Astrocyte of the cerebellum (primary cell): ENCODE measurements at regions not wholly inside any gene's neighbourhood (a gene's known extent, or its start where the extent isn't known, plus 50 kb on each side); places are given as distances from the start of the nearest gene placed in this dataset.
A peak's percentile ranks its signal among the peaks of the same experiment; 100 is the strongest.
"Not testable (repeated sequence)": the region's sequence is repeated elsewhere in the genome, so short reads cannot be mapped to it uniquely, and the experiment has no call there.

Experiments
- DNase-seq: peaks from one replicate; pipeline ENCODE4 v3.0.0-alpha.2; 2011; ENCODE audit warnings: low read depth
- H3K4me3 ChIP-seq: 2 replicates; pipeline ENCODE4 v1.5.1; 2011; ENCODE audit warnings: mild to moderate bottlenecking, low read depth, low read length, moderate library complexity
- CTCF ChIP-seq: IDR thresholded peaks from 2 replicates; pipeline ENCODE4 v1.5.1; 2012; ENCODE audit warnings: low read length, low read depth, moderate library complexity, mild to moderate bottlenecking; ENCODE audit errors: missing control alignments
- in situ Hi-C: cut with HindIII; loops from 2 replicates; pipeline ENCODE4 v1.10.0; 2017; ENCODE audit warnings: low sequenced_read_pairs

DNA sequence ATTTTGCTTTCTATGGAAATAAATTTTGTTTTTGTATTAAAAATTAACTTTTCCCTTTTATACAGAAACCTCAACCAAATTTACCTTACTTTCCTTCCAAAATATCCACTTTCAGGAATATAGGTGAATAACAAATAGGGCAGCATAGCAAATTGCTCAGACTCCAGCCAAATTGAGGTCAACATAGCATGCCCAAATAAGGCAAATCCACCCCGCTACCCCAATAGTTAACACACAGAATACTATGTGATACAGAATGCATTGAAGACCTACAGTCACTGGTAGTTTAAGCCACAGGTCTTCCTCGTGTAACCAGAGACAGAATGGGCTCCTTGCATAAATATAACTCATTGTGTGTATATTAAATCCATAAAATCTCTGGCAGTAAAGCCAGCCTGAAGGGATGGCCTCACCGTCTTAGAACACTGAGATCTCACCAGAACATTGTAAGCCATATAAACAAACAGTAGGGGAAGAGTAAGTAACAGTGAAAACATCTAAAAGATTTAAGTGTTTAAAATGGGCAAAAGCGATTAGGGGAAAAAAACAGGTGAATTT lies 72.2 kb downstream of the PMAIP1 start:
- H3K4me3 ChIP-seq = no peak overlapping the region
- in situ Hi-C loops = no loop called here
- DNase-seq = no peak
- no peak for TF ChIP-seq CTCF

GRCh38 chr18:59971144-59971543 lies 71.3 kb downstream of the PMAIP1 start:
- DNase-seq, in situ Hi-C loops, H3K4me3 ChIP-seq: not testable (repeated sequence)

- in situ Hi-C loops, DNase-seq: not testable (repeated sequence)
- peak overlapping the region; percentile 11 for H3K4me3 ChIP-seq
These were observed 69.8 kb downstream of the PMAIP1 start for GRCh38 chr18:59969477-59970028.

GRCh38 chr18:59968583-59968982 lies 68.8 kb downstream of the PMAIP1 start:
- DNase-seq = no peak
- in situ Hi-C loops = no loop called here
- TF ChIP-seq CTCF = no peak
- H3K4me3 ChIP-seq = no peak overlapping the region

DNA sequence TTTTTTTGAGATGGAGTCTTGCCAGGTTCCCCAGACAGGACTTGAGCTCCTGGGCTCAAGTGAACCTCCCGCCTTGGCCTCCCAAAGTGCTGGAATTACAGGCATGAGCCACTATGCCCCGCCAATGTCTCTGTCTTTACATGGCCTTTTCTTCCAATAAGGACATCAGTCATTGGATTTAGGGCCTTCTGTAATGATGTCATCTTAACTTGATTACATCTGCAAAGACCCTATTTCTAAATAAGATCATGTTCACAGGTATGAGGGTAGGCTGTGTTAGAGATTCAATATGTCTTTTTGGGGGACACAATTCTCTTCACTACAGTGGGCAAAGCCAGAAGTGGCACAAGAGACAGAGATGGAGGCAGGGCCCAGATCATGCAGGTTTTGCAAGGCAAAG lies 68.1 kb downstream of the PMAIP1 start:
- in situ Hi-C loops = no loop called here
- no peak for TF ChIP-seq CTCF
- H3K4me3 ChIP-seq = no peak overlapping the region
- DNase-seq = no peak

GRCh38 chr18:59966913-59967312 lies 67.1 kb downstream of the PMAIP1 start:
- DNase-seq = no peak
- no peak overlapping the region for H3K4me3 ChIP-seq
- in situ Hi-C loops = no loop called here
- no peak for TF ChIP-seq CTCF

GRCh38 chr18:59963229-59963628 lies 63.4 kb downstream of the PMAIP1 start:
- DNase-seq = no peak
- in situ Hi-C loops = no loop called here
- H3K4me3 ChIP-seq = no peak overlapping the region
- TF ChIP-seq CTCF = no peak

GRCh38 chr18:59961070-59961469 lies 61.3 kb downstream of the PMAIP1 start:
- in situ Hi-C loops = no loop called here
- TF ChIP-seq CTCF = no peak
- no peak for DNase-seq
- H3K4me3 ChIP-seq = no peak overlapping the region
